Lower leg skin (tissue), 4 donors: ENCODE measurements at regions not wholly inside any gene's neighbourhood (a gene's known extent, or its start where the extent isn't known, plus 50 kb on each side); places are given as distances from the start of the nearest gene placed in this dataset.

Experiments
- DNase-seq, 2 donors: peaks; one replicate each; pipeline ENCODE4 v3.0.0-alpha.2; 2019; ENCODE audit warnings: low spot score in 2 of 2
- H3K4me3 ChIP-seq: fragments of 200-600 bp; sonication (generic); 2 replicates; pipeline ENCODE4 v1.5.1; 2017; ENCODE audit warnings: mild to moderate bottlenecking, low read depth; ENCODE audit not compliant: poor library complexity, severe bottlenecking
- CTCF ChIP-seq, 3 donors: fragments of 450-650 bp; IDR thresholded peaks; one replicate each; pipeline ENCODE4 v1.5.1; 2016; ENCODE audit warnings: antibody characterized with exemption in 3 of 3, mild to moderate bottlenecking in 3 of 3, moderate library complexity in 2 of 3
- POLR2A ChIP-seq, 2 donors: fragments of 450-650 bp; IDR thresholded peaks; one replicate each; pipeline ENCODE4 v1.6.1; 2016 to 2017; ENCODE audit warnings: antibody characterized with exemption in 2 of 2, mild to moderate bottlenecking in 1 of 2, moderate library complexity in 1 of 2
- WGBS, 2 donors: methylation state at CpG; one replicate each; pipeline ENCODE4 v1.1.5; 2018; 5-methylcytosine and 5-hydroxymethylcytosine counted together
- intact Hi-C: fragments of 100-400 bp; cut with DNase I; formaldehyde crosslinking; loops from one replicate; pipeline ENCODE4 v1.15.0; 2023; ENCODE audit warnings: low total_unique reads

DNA sequence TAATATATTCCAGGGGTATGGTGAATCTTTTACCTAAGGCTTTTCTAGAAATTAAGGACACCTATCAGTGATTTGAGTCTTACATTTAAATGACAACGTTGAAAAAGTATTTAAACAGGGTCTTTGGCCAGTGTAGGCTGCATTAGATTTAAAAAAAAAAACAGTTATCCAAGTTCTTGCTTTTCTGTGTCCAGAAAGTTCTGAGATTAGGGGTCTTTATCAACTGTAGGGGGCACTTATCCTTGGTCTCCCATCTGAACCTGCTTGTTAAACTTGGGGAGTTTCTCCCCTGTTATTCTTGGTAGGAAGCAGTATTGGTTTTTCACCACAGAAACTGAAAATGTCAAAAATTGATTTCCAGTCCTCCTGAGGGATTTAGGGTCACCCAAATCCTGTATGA, 155.9 kb upstream of the ZNF217 start:
- WGBS, 2 donors, result 33 to 56% methylated on average over 1 of the region's 1 CpG
- TF ChIP-seq CTCF (IDR thresholded peaks at IDR 0.05), result no peak
- intact Hi-C loops, result no loop called here
- no peak overlapping the region for H3K4me3 ChIP-seq
- DNase-seq, result no peak

DNA sequence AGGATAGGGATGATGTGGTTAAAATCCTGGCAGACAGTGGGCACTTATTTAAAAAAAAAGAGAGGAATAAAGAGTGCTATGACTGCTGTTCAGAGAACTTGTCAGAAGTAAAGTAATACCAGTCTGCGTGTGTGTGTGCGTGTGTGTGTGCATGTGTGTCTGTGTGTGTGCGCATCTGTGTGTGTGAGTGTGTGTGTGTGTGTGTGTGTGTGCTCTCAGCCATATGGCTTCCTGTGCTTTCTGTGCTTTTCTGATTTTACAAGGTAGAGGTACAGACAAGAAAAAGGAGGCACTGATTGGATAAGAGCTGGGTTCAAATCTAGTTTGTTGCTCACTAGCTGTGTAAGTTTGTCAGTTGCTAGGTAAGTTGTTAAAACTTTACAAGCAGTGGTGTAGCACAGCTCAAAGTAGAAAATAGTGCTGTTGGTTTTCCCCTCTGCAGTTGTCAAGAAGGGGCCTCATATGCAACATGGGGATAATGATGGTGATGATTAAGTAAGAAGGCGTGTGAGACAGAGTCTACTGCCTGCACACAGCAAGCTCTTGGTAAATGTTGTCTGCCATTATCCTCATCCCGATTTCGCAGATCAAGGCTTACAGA, 155.3 kb upstream of the ZNF217 start:
- no peak for TF ChIP-seq CTCF (IDR thresholded peaks at IDR 0.05)
- TF ChIP-seq POLR2A (IDR thresholded peaks at IDR 0.05), result no peak
- no peak for DNase-seq
- intact Hi-C loops, result no loop called here
- no peak overlapping the region for H3K4me3 ChIP-seq
- WGBS, 2 donors, result 64 to 75% methylated on average over 6 of the region's 6 CpGs

DNA sequence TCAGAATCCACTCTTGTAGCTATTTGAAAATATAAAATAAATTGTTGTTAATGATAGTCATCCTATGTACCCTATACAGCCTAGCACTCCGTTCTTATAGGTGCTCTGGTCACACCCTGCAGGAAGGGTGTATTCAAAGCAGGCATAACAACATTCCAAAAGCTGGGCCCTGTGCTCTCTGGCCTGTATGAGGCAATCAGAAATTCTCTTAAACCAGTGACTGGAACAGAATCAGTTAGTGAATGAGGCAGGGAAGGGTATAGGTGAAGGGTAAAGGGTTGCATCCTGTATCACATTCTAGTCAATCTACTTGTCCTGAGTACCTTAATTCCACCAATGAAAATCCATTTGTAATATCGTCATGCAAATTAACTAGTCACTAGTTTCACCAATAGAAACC, 154.5 kb upstream of the ZNF217 start:
- TF ChIP-seq POLR2A (IDR thresholded peaks at IDR 0.05) (no peak), CTCF (IDR thresholded peaks at IDR 0.05) (no peak)
- DNase-seq, result no peak
- no peak overlapping the region for H3K4me3 ChIP-seq
- intact Hi-C loops, result no loop called here
- 70% methylated on average over 2 of the region's 2 CpGs for WGBS, 2 donors

GRCh38 chr20:53743607-53744260, 150.1 kb upstream of the ZNF217 start:
- intact Hi-C loops, result no loop called here
- DNase-seq, result peak in 1 of 2 donors; percentile 26
- no peak for TF ChIP-seq POLR2A (IDR thresholded peaks at IDR 0.05)
- TF ChIP-seq CTCF (IDR thresholded peaks at IDR 0.05), result no peak
- H3K4me3 ChIP-seq, result no peak overlapping the region
- whole genome bisulfite sequencing, 2 donors, result 77 to 87% methylated on average over 12 of the region's 12 CpGs

DNA sequence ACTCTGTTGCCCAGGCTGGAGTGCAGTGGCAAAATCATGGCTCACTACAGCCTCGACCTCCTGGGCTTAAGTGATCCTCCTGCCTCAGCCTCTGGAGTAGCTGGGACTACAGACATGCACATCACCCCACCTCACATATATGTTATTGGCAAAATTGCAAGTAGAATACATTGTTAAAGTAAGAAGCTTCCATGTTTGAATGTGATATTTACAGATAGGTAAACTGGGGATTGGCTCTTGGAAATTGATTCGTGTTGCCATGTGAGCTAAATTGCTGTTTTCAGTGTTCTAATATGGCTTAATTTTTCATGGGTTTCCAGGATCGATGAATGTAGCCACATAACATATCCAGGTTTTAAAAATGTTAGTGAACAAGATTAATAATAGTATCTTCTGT, 149.0 kb upstream of the ZNF217 start:
- TF ChIP-seq POLR2A (IDR thresholded peaks at IDR 0.05), result no peak
- TF ChIP-seq CTCF (IDR thresholded peaks at IDR 0.05), result no peak
- intact Hi-C loops, result no loop called here
- no peak overlapping the region for H3K4me3 ChIP-seq
- no peak for DNase-seq
- WGBS, 2 donors, result 97 to 100% methylated on average over 3 of the region's 3 CpGs

DNA sequence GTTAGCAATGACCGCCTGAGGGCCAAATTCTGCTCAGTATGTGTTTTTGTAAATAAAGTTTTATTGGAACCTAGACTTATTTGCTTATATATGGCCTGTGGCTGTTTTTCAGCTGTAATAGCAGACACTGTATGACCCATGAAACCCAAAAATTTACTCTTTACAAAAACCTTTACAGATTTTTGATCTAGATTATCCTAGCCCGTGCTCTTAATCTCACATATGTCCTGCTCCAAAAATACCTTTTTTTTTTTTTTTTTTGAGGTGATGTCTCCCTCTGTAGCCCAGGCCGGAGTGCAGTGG, 148.0 kb upstream of the ZNF217 start:
- no peak overlapping the region for H3K4me3 ChIP-seq
- TF ChIP-seq POLR2A (IDR thresholded peaks at IDR 0.05), result no peak
- TF ChIP-seq CTCF (IDR thresholded peaks at IDR 0.05), result no peak
- no peak for DNase-seq
- 97 to 98% methylated on average over 3 of the region's 3 CpGs for WGBS, 2 donors
- intact Hi-C loops, result no loop called here
